Stimulated activated CD4-positive, alpha-beta T cell treated with anti-CD3 and anti-CD28 coated beads, Interleukin-4, amount 100 ng/mL, for 1 hour (primary cell): ENCODE measurements at regions not wholly inside any gene's neighbourhood (a gene's known extent, or its start where the extent isn't known, plus 50 kb on each side); places are given as distances from the start of the nearest gene placed in this dataset.

Source experiments
- DNase-seq: peaks from one replicate; pipeline ENCODE4 v3.0.0-alpha.2; 2020

- DNase-seq, result no peak
Measured at GRCh38 chr7:17184805-17185689, 113.4 kb upstream of the AHR start.

- DNase-seq, result no peak
Measured at GRCh38 chr7:17185690-17186070, 112.8 kb upstream of the AHR start.

DNA sequence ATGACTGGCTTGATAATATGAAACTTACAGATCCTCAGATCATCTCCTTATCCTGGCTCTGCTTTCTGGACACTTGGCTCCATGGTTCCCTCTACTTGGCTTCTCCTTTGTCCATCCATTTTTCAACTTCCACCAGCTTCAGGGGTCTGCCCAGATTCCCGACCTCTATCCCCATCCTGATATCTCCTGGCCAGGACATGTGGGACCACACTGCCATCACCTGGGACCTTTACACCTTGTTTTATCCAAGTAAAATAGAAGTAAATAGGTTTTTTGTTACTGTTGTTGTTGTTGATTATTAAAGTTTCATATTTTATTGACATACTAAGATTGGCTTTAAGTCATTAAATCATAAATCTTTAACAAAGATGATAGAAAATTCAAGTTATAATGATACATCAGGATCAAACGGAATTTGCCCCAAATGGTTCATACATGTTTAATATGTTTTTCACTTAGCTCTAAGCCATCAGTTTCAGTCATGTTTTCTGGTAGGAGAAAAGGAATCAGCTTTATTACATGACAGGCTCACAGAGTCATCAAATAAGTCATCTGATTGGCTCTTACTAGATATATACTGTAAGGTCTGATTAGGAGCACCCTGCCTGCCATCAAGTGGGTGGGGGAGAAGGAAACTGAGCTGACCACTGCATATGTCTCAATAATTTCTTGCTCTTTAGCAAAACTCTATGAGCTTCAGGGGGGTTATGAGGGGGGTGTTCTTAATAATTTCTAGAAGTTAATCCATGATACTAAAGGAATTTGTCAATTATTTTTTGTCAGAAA lies 111.5 kb upstream of the AHR start:
- DNase-seq, result no peak

- DNase-seq, result no peak
Measured at GRCh38 chr7:17194656-17195055, 103.8 kb upstream of the AHR start.

DNA sequence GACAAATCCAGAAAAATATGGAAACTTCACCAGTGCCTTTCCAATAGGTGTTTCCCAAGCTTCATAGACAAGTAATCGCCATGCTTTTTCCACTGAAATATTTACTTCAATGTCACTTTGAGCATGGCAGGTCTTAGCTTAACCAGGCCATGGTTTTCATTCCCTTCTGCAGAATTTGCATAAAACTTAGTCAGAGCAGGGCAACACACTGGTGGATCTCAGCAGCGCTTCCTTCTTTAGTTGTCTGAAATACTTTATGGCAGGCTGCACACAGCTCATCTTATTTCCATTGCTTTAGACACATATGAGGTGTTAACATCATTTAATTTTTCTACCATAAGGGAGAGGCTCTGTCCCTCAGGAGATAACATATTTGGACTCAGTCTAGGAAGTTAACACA lies 102.9 kb upstream of the AHR start:
- no peak for DNase-seq

GRCh38 chr7:17205910-17206309 lies 92.5 kb upstream of the AHR start:
- DNase-seq, result no peak

GRCh38 chr7:17206349-17206905 lies 92.0 kb upstream of the AHR start:
- DNase-seq, result no peak

DNA sequence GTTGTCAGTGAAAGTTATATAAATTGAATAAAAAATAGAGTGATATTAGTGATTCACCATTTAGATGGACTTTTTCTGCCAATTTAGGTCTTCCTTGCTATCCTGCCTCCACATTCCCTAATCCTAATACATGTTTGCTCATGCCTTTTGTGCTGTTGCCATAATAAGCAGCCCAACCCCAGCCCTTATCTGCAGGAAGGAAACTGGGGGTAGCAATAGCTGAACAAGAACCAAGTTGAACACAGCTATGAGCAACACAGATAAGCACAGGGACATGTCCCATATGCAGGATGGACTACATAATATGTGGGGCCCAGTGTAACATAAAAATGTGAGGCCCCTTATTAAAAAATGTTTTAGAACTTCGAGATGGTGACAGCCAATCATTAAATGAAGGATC lies 91.2 kb upstream of the AHR start:
- DNase-seq, result no peak

DNA sequence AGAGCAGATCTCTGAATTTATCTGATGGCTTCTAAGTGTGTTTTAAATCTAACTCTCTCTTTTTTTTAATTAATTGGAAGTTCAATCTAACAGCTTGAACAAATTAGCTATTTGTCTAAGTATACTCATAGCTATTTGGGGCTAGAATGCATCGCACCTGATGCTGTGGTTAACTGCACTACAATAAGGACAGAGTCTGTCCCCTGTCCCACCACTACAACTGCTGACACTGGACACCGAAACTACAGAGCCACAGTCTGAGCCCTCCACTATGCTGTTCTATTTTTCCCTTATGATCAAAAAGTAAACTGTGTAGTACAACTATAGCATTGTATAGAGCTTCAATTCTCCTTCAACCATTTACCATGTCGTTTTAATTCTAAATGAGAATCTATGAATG lies 89.4 kb upstream of the AHR start:
- DNase-seq, result no peak

DNA sequence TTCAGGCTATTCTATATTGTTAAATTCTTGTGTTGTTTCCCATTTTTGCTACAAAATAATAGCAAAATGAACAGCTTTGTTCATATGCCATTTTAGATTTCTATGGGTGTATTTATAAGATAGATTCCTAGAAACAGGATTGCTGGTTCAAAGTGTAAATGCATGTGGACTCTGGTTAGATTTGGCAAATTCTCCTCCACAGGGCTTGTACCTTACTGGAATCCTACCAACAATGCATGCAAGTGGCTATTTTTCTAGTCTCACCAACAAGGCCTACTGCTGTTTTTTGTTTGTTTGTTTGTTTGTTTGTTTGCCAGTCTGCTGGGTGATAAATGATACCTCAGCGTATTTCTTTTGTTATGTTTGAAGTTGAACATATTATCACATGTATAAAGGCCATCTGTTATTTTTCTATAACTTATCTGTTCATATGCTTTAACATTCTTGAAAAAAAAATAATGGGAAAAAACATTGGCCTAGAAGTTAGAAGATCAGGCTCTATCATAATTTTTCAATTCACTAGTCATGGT lies 87.1 kb upstream of the AHR start:
- DNase-seq, result no peak

GRCh38 chr7:17212188-17212587 lies 86.3 kb upstream of the AHR start:
- no peak for DNase-seq

GRCh38 chr7:17227766-17228490 lies 70.5 kb upstream of the AHR start:
- DNase-seq, result no peak

- no peak for DNase-seq
Measured at GRCh38 chr7:17229228-17229627, 69.2 kb upstream of the AHR start.

GRCh38 chr7:17230099-17230807 lies 68.2 kb upstream of the AHR start:
- no peak for DNase-seq

DNA sequence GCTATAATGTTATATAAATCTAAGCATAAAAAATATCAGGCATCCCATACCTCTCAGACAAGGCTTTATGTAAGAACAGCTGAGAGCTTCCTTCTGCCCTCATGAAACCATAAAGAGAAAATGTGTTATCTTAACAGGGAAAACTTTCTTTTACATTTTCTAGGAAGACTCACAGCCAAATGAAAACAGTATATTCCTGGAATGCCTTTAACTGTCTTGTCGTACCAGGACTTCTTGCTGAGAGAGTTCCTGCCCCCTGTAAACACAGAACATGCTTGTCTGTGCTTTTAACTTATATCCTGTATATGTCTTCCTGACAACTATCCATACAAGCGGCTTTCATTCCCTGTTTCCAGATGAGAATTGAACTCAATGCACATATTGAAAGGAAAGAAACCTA lies 64.8 kb upstream of the AHR start:
- no peak for DNase-seq

DNA sequence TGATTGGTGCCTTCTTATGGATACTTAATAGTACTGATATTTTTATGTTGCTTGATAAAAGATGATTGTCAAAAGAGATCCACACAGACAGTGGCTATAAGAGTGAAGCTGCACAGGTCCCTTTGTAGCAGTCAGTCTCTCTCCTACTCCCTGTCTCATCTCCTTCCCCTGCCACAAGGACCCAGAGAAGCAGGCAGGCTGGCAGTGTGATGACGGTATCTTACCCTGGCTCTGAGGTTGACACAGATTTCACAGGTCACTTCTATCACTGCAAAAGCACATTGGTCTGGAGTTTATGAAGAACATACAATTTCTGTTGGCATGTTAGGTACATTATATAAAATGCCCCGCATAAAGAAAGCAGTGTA lies 64.4 kb upstream of the AHR start:
- DNase-seq, result peak; percentile 19

- peak; percentile 31 for DNase-seq
Measured at GRCh38 chr7:17234398-17235031, 63.9 kb upstream of the AHR start.

- DNase-seq, result no peak
Measured at GRCh38 chr7:17236171-17236570, 62.3 kb upstream of the AHR start.

GRCh38 chr7:17236603-17237002 lies 61.8 kb upstream of the AHR start:
- DNase-seq, result no peak

GRCh38 chr7:17239046-17239445 lies 59.4 kb upstream of the AHR start:
- DNase-seq, result no peak

GRCh38 chr7:17239683-17240521 lies 58.5 kb upstream of the AHR start:
- DNase-seq, result no peak
